ENCODE measurements at regions not wholly inside any gene's neighbourhood (a gene's known extent, or its start where the extent isn't known, plus 50 kb on each side); places are given as distances from the start of the nearest gene placed in this dataset.

DNA sequence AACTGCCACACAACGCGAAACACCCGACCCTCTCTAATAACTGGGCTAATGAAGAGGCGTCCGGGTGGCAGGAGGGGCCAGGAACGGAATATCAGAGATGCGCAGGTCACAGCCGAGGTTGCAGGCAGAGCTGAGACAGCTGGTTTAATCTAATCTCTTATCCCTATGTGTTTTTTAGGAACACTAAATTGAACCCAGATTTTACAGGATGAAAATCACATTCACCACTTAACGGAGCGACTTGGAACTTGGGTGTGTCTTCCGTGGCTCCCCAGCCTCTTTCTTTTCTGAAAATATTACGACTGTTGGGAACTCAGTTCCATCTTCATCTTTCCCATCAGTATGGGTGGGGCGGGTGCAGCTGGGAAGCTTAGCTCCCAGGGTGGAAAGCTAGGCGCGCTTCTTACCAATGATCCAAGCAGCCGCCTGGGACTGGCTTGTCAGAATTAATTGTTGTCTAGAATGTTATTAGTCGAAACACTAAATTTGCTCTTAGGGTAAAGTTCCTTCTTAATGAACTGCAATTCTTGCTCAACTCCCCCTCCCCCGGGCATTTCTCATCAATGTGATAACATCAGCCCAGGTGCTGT lies 92.5 kb downstream of the IRX2 start:
- DNase-seq (ENCODE audit: low read depth in 1 of 2, low spot score in 1 of 2), result no peak

DNA sequence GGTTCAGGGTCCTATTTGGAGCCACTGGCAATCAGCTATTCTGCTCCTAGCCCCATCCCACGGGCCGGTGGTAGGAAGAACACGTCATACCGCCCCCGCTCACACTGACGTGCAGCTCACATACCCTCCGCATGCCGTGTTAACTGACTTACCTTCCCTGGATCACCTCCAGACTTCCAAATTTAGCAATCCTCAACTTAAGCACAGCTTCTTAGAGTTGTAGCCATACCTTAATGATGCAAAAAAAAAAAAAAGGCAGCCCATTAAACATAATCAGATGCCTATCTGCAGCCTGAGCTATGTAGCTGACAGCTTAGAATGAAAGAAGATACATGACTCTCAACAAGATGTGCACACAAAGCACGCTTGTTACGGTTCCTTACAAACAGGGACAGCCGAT lies 93.0 kb downstream of the IRX2 start:
- no peak for DNase-seq (ENCODE audit: low read depth in 1 of 2, low spot score in 1 of 2)

DNA sequence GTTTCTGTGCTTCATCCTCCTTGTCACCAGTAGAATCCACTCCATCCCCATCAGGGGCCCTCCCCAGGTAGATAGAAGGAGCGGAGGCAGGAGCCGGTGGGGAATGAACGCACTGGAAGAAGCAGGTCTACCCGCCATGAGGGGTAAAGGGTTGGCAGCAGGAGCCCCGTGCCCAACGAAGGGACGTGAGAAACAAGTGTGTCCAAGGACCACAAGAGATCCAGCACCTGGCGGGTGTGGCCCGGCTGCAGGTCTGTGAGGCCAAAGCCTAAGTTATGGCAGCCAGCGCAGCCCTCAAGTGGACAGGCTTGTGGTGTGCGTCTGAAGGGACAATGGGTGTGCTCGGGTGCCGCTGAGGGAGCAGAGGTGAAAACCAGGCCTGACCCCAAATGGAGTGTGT lies 94.3 kb downstream of the IRX2 start:
- no peak for DNase-seq (ENCODE audit: low read depth in 1 of 2, low spot score in 1 of 2)

DNA sequence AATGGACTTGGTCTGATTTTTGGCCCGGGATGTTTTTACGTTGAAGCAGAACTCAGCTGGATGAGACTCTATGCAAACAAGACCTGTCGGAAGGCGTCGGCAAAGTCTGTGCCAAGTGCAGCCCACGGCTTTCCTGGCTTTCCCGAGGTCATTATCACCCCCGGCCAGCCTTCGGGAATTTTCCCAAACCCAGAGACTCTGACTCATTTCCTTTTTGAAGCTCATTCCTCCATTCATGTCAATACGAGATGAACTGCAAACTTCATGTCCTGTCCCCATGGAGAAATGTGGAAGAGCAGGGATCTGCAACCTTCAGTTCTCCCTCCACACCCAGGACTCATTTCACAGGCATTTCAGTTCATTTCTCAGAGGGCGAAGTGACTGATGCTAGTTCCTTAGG lies 95.3 kb downstream of the IRX2 start:
- DNase-seq (ENCODE audit: low read depth in 1 of 2, low spot score in 1 of 2), result no peak

DNA sequence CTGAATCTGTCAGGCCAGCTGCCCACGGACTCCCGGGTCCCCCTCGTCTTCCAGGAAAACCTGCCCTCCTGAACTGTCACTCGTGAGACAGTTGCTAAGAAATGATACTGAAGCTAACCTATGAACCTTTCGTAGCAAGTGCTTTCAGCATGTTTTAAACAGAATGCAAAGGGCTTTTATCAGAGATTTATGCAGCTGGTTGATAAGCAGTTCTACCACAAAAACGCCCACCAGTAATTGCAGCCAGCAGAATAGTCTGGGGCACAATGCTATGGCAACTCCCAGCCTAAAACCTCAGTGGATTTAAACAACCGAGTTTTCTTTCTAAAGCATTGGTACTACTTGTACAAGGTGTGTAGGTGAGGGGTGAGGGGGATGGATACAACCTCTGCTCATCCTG lies 97.5 kb downstream of the IRX2 start:
- no peak for DNase-seq (ENCODE audit: low read depth in 1 of 2, low spot score in 1 of 2)

DNA sequence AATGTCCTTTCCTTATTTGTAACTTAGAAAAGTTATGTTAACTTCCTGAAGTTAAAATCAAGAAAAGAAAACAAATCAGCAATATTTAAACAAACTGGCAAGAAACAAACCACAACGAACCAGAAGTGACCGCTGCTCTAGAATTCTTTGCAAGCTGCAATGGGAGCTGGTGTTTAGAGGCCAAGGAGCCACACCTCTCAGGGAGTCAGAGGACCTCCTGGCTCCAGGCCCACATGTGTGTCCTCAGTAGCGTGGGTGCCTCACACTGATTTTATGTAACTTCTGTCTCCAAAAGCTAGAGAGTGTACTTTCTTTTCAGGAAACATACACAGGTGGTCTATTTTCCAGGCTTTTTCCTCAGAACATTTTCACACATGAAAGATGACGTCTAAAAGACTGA lies 100.4 kb downstream of the IRX2 start:
- no peak for DNase-seq (ENCODE audit: low read depth in 1 of 2, low spot score in 1 of 2)

DNA sequence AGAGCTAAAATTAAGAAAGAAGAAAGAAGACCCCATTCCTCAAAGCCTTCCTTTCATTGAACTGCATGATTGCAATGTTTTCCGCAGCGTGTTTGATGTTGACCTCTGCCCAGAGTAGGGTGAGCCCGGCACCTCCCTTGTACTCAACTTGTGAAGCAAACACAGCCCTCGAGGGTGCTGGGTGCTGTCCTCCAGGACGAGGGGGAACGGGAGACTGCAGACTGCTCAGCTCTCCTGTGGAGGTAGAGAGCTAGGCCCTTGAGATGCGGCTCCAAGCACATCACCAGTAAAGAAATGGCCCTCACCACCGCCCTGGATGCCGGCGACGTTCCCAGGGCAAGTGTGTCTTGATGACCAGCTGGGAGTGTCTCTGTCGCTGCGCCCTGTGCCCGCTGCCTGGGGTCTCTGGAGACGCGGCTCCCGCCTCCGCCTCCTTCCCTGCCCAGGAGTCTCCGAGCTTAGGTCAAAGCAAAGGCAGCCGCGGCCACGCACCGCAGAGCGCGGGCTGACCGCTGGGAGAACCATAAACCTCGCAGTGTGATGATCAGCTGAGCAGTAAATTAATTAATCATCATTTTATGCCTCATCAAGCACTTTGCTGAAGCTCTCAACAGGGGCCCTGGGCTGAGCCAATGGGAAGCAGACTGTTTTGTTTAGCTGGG lies 108.7 kb downstream of the IRX2 start:
- no peak for DNase-seq (ENCODE audit: low read depth in 1 of 2, low spot score in 1 of 2)

DNA sequence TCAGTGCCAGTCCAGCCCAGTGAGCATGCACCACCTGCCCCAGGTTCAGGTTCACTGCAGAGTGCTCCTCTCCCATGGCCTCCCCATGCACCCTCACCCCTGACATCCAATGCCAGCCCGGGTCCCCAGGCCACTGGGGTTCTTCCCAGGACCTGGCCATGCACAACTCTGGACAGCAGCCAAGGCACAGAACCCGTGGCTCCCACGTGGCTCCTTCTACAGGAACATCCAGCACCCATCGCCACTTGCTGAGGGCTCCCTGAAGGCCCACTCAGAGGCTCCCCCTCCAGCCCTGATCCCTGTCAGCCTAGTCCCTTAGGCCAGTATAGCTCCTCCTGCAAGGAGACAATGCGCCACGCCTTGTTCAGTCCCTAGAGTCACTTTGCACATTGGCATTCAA lies 110.8 kb downstream of the IRX2 start:
- DNase-seq (ENCODE audit: low read depth in 1 of 2, low spot score in 1 of 2), result no peak

DNA sequence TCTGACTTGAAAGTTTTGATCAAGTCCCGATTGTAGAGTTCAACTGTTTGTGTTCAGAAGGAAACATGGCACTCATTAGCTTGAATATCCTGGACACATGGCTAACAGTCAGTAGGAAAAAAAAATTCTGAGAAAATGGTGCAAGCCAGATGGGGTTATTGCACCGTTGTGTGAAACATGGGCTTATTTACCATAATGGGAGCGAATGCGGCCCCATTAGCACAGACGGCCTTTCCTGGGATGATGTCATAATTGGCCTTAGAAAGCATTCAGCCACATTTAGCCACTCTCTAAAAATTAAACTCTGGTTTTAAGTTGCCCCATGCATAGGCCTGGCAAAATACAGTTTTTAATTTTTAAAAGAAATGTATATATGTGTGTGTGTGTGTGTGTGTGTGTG lies 112.1 kb downstream of the IRX2 start:
- DNase-seq (ENCODE audit: low read depth in 1 of 2, low spot score in 1 of 2), result no peak

DNA sequence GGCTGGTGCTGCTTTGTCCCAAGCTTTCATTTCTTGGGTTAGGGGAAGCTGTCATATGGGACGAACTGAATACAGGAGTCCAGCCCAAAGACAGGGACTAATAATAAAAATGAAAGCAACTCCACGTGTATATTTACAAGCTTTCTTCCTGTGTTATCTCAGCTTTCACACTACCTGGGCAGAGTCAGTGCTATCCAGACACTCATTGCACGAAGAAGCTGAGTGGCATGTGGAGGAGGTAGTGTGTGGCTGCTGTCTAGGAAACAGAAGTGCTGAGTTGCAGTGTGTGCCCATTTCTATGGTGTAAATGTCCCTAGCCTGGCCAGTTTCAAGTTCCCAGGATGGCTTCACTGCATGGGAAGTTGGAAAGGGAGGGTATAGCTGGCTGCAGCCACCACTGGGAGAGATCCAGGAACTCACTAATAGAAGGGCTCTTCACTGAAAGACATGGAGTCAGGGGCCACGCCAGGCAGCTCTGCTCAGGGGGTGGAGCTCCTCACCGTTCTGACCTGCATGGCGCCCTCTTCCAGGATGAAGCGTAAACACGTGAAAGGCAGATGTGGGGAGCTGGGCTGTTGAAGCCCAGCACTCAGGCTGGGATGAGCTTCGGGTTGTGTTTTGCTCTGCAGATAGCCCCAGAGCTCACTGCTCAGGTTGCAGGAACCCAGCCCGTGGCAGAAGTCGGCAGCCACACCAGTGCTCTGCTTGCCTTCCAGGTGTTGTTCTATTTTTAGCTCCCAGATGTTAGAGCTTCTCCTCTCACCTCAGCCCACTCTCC lies 116.9 kb downstream of the IRX2 start:
- DNase-seq (ENCODE audit: low read depth in 1 of 2, low spot score in 1 of 2), result no peak

DNA sequence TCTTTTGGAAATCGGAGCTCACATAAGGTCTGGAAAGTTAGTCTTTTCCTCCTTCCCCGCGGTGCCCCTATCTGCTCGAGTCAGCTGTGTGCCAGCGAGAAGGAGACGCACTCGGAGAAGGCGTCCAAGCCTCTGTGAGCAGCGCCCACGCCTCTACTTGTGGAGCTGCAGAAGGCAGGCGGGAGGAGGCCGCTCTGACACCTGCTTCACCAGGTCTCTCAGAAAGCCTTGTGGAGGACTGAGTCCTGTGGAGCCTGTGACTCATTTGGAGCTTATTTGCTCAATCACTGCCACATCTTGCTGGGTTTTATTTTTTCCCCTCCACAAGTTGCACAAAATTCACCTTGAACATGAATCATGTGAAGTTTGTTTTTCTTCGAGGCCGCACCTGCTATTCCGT lies 117.5 kb downstream of the IRX2 start:
- no peak for DNase-seq (ENCODE audit: low read depth in 1 of 2, low spot score in 1 of 2)

DNA sequence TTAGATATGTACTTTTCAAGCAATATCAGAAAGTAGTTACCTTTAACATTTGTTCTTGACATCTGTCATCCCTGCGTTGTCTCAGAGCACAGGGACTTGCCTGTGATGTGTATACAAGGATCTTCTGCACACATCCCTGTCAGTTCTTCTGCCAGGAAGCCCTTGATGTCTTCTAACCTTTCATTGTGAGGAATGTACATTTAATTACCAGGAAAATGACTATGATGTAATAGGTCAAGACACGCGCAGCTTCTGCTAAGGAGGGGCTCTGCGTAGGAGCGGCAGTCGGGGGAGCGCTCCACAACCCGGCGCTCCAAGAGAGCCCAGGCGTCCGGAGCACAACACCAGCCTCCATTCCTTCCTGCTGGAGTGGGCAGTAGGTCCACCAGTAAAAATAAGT lies 119.7 kb downstream of the IRX2 start:
- DNase-seq (ENCODE audit: low read depth in 1 of 2, low spot score in 1 of 2), result no peak

DNA sequence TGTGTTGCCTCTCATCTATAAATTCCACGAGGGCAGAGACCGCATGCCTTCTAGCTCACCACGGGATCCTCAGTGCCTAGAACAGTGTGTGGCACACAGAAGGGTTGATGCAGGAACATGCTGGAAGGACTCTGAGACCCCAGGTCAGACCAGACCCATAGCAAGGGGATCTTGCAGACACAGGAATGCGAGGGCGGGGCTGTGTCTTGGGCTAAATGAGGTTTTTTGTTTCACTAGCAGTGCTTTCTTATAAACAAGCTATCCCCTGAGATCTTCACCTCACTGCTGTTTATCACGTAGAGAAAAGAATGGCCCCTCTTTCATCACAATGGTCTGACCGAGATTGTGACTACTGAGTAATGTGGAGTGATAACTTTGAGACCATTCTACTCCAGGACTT lies 122.4 kb downstream of the IRX2 start:
- DNase-seq (ENCODE audit: low read depth in 1 of 2, low spot score in 1 of 2), result no peak

DNA sequence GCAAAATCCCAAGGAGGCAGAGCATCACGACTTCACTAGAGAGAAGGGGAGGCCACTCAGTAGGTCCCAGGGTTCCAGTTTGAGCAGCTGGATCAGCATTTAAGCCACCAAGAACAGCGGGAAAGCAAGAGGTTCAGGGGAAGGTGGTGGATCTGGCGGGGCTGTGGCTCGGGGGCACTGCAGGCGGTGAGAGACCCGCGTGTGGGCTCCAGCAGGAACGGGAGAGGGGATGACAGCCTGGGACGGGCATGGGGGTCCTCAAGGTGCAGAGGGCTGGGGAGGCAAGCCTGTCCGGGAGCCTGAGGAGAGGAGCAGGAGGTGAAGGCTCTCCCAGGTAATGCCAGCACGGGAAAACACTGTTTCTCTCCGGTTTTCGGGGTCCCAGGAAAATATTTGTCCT lies 123.6 kb downstream of the IRX2 start:
- no peak for DNase-seq (ENCODE audit: low read depth in 1 of 2, low spot score in 1 of 2)

DNA sequence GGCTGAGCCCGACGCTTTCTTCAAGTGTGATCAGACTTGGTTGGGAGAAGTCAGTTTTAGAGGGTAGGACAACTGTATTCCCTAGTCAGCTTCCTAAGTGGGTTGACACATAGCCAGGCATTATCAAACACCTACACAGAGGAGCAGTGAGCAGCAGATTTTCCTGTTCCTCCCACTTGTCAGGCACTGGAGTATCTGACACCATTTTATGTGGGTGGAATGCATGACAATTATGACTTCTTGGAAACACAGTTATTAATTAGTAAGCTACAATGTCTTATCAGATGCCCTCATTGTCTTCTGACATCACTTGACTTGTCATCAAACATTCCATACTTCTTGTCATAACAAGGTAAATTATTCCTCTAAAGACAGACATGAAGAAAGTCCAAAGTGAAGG lies 124.9 kb downstream of the IRX2 start:
- no peak for DNase-seq (ENCODE audit: low read depth in 1 of 2, low spot score in 1 of 2)

DNA sequence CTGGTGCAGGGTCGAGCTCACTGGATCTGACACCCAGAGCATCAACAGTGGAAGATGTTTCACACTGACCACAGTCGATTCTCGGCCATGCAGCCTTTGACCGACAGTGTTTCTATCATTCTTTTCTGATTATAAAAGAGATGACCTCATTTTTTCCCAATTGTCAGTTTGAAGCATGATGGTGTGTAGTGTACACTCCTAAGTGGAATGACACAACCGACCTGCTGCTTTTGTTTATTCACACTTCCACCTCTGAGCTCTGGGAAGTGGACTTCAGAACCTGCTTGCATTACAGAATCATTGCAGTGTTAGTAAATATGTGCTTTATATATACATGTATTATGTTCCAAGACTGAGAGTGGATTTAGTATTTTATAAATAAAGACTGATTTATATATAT lies 128.6 kb downstream of the IRX2 start:
- DNase-seq (ENCODE audit: low read depth in 1 of 2, low spot score in 1 of 2), result no peak

DNA sequence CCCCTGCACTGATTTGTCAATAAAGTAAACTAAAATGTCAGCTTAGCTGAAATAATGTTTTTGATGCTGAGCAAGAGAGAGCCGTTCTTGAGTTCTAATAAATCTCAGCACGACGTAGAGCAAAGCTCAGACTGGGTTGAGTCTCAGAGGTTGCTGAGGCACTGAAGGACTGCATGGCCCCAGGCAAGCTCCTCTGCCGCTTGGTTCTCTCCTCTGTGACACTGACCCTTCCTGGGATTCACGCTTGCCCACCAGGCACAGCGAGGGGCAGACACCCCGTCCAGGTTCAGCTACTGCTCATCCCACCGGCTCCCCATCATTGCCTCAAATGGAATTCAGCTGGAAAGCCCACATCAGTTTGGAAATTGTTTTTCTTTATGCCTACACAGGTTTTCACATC lies 129.8 kb downstream of the IRX2 start:
- DNase-seq (ENCODE audit: low read depth in 1 of 2, low spot score in 1 of 2), result no peak

DNA sequence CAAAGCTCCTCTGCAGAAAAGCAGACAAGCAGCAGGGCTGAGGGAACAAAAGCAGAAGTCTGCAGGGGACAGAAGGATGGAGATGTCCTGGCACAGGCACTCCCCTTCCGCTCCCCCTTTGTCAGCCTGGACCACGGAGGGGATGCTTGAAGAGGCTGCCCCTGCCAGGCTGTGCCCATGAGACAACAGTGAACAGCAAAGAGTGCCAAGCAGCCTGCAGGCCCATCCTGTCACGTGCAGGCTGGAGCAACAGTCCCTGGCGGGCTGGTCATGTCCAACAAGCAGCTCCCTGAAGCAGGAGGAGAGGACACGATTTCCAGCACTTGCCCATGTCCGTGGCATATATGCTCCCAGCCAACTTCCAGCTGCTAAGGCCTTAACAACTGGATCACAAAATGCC lies 132.3 kb downstream of the IRX2 start:
- DNase-seq (ENCODE audit: low read depth in 1 of 2, low spot score in 1 of 2), result no peak

DNA sequence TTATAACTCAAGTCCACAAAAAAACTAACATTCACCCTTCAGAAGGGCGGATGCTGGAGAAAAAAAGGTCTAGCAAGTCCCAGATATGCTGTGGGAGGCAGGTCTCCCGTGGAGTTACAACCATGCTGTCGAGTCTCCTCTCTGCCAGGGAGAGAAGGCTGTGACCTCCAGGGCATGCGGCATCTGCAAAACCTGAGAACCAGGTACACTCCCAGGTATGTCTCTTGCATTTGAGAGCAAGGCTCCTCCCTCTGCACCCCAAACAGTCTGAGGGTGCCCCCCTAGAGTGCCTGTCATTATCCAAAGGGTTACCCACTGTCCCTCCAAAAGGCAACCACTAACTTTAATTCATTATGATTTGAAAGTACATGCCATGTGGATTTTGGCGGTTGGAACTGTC lies 134.0 kb downstream of the IRX2 start:
- DNase-seq (ENCODE audit: low read depth in 1 of 2, low spot score in 1 of 2), result no peak

DNA sequence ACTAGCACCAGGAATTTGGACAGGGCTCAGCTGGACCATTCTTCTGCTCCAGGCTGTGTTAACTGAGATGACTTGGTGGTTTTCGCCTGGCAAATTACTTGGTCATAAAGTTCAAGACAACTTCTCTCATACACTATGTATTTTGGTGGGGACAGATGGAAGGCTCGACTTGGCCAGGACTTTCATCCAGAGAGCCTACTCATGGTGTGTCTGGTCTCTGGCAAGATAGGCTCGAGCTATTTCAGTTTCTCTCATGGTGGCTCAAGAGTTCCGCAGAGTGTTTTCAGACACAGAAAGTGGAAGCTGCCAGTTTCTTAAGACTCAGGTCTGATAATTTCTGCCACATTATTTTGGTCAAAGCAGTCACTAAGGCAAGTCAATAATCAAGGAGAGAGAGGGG lies 135.6 kb downstream of the IRX2 start:
- no peak for DNase-seq (ENCODE audit: low read depth in 1 of 2, low spot score in 1 of 2)

DNA sequence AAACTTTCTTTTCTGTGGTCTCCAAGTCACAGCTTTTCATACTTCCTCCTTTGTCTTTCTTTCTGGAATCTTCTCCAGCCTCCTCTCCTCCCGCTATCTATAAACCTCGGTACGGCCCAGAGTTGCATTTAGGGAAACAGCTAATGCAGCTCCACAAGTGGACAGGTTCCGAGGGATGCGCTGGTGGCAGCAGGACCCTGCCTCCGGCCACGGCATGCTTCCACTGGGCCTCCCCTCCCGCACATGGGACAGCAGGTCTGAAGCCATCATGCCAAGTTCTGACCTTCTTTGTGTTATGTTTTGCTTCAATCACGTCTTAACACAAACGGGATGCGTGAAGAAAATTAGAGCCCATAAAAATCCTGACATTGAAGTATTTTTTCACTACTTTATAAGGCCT lies 136.9 kb downstream of the IRX2 start:
- no peak for DNase-seq (ENCODE audit: low read depth in 1 of 2, low spot score in 1 of 2)

DNA sequence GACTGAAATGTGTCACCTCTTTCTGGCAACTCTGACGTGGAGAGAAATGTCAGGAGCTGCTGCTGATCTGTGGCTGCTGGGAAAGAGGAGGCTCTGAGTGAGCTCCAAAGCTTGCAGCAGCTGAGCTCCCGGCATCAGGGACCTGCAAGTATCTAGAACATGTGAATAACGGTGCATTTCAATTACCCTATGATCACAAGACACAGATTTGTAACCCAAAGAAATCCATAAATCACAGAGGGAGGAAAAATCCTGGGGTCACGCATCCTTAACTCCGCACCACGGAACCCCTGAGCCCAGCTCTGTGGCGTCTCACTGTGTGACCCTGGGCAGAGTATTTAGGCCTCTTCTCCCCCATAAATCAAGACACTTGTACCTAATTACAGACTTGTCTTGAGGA lies 139.8 kb downstream of the IRX2 start:
- DNase-seq (ENCODE audit: low read depth in 1 of 2, low spot score in 1 of 2), result no peak

DNA sequence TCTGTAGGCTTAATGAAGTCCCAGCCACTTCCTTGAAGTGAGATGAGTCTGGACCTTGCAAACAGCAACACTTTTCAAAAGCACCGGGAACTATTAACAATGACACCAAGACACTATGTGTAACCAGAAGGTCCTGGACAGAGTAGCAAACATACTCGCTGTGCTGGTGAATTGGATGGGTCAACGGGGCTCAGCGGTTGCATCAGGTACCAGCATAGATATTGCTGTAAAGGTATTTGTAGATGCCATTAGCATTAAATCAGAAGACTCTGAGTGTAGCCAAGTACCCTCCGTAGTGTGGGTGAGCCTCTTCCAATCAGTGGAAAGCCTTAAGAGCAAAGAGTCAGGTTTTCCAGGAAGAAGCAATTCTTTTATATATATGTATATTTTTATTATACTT lies 140.5 kb downstream of the IRX2 start:
- DNase-seq (ENCODE audit: low read depth in 1 of 2, low spot score in 1 of 2), result no peak
